ENCODE measurements at regions not wholly inside any gene's neighbourhood (a gene's known extent, or its start where the extent isn't known, plus 50 kb on each side); places are given as distances from the start of the nearest gene placed in this dataset.

DNA sequence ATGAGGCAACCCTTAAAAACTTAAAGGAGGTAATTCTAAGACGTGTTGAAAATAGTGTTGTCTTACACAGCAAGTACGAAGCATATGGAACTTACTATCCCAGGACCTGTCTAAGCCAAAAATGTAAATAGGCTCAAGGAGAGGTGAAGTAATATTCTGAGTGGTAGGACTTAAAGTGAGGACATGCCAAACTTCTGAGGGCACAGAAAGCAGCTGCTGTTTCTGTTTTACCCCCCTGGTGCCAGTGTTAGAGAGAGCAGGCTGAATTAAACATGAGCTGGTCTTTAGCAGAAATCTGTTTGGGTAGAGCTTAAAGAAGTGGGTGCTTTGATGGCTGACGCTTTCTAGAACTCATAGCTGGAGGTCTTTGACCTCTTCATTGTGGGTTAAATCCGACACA, 149.7 kb upstream of the NPHP3 start:
- no peak for TF ChIP-seq EZH2phosphoT487 (IDR thresholded peaks at IDR 0.05; ENCODE audit: insufficient read depth, low read depth)
- TF ChIP-seq EZH2 (IDR thresholded peaks at IDR 0.05; ENCODE audit: insufficient read depth, poor library complexity, severe bottlenecking) = no peak
